ENCODE measurements at regions not wholly inside any gene's neighbourhood (a gene's known extent, or its start where the extent isn't known, plus 50 kb on each side); places are given as distances from the start of the nearest gene placed in this dataset.
A peak's percentile ranks its signal among the peaks of the same experiment; 100 is the strongest.

- DNase-seq, result no peak
Observed at GRCh38 chr5:128904805-128905567, 60.3 kb upstream of the SLC27A6 start.

DNA sequence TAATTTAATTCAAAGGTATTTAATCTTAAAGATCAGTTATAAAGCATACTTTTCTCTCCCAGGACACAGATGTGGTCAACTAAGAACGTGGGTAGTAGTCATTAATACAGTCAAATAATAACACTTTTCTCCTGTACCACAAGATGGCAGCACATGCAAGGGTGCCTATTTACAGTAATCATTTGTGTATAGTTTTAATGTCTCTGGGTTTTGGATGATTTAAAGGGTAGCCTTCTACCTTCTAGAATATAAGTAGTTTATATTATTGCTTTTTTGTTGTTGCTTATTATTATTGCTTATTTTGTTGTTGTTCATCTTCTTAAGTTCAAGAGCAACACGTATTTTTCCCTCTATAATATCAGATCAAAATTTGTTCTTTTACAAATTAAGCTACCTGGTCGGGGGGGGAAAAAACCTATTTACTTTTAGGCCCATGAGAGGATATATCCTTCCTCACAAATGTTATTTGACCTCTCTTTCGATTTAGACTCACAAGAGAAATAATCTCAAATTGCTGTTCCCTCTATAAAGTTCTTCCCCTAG is 59.6 kb upstream of the SLC27A6 start:
- DNase-seq, result peak; percentile 36

DNA sequence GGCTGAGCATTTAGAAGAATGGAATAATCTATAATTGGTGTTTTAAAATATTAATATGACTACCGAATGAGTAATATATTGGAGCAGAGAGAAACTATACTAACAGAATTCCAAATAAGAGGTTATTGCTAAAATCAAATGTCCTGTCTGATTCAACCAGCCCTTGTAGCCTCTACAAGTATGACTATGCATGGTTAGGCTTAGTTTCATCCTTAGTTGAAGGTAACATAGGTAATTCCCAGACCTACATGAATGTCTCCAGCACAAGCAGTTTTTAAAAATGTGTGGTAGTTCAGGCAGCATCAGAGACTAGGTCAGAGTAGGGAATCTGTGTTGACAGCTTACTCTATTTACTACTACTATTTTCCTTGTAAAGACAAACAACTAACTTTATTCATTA is 51.7 kb upstream of the SLC27A6 start:
- no peak for DNase-seq
